Esophagus squamous epithelium (tissue), 4 donors: ENCODE measurements at regions not wholly inside any gene's neighbourhood (a gene's known extent, or its start where the extent isn't known, plus 50 kb on each side); places are given as distances from the start of the nearest gene placed in this dataset.
"Not testable (repeated sequence)": the region's sequence is repeated elsewhere in the genome, so short reads cannot be mapped to it uniquely, and the experiment has no call there.

ENCODE experiments used
- POLR2A ChIP-seq, 4 donors: fragments of 450-650 bp; IDR thresholded peaks; one replicate each; pipeline ENCODE4 v1.6.1; 2017; ENCODE audit warnings: antibody characterized with exemption in 4 of 4, mild to moderate bottlenecking in 4 of 4, moderate library complexity in 3 of 4
- TF ChIP-seq, protein P1 (sequence below), 6 experiments: fragments of 450-650 bp in 4 of 6; fragments of 200-600 bp in 2 of 6; sonication (generic) in 2 of 6; IDR thresholded peaks; one replicate each; pipeline ENCODE4 v1.5.1; 2016 to 2019; ENCODE audit warnings: antibody characterized with exemption in 6 of 6, mild to moderate bottlenecking in 4 of 6, moderate library complexity in 4 of 6

DNA sequence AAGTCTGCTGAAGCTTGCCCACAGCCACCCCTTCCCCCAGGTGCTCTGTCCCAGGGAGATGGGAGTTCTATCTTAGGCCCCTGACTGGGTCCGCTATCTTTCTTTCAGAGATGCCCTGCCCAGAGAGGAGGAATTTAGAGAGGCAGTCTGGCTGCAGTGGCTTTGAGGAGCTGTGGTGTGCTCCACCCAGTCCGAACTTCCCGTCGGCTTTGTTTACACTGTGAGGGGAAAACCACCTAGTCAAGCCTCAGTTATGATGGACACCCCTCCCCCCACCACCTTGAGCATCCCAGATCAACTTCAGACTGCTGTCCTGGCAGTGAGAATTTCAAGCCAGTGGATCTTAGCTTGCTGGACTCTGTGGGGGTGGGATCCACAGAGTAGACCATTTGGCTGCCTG, 118.3 kb upstream of the ZEB2 start:
- TF ChIP-seq, protein P1, sequence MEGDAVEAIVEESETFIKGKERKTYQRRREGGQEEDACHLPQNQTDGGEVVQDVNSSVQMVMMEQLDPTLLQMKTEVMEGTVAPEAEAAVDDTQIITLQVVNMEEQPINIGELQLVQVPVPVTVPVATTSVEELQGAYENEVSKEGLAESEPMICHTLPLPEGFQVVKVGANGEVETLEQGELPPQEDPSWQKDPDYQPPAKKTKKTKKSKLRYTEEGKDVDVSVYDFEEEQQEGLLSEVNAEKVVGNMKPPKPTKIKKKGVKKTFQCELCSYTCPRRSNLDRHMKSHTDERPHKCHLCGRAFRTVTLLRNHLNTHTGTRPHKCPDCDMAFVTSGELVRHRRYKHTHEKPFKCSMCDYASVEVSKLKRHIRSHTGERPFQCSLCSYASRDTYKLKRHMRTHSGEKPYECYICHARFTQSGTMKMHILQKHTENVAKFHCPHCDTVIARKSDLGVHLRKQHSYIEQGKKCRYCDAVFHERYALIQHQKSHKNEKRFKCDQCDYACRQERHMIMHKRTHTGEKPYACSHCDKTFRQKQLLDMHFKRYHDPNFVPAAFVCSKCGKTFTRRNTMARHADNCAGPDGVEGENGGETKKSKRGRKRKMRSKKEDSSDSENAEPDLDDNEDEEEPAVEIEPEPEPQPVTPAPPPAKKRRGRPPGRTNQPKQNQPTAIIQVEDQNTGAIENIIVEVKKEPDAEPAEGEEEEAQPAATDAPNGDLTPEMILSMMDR (IDR thresholded peaks at IDR 0.05) = not testable (repeated sequence)
- not testable (repeated sequence) for TF ChIP-seq POLR2A (IDR thresholded peaks at IDR 0.05)
